Mesenchymal stem cell (in vitro differentiated cells and primary cell): ENCODE measurements at regions not wholly inside any gene's neighbourhood (a gene's known extent, or its start where the extent isn't known, plus 50 kb on each side); places are given as distances from the start of the nearest gene placed in this dataset.

ENCODE experiments used
- DNase-seq: peaks from one replicate; pipeline ENCODE4 v3.0.0-alpha.2; 2013
- H2AFZ ChIP-seq: one replicate; pipeline ENCODE4 v1.6.1; 2013; ENCODE audit warnings: low read depth, mild to moderate bottlenecking, control low read depth, inconsistent platforms, low read length, moderate library complexity
- H2AK5ac ChIP-seq: 2 replicates; pipeline ENCODE4 v1.6.1; 2013; ENCODE audit warnings: low read length, moderate library complexity, mild to moderate bottlenecking, inconsistent platforms; ENCODE audit not compliant: severe bottlenecking
- H2BK120ac ChIP-seq: one replicate; pipeline ENCODE4 v1.6.1; 2013; ENCODE audit warnings: low read depth, mild to moderate bottlenecking, inconsistent platforms, low read length, moderate library complexity
- H2BK12ac ChIP-seq, 2 experiments: one replicate each; pipeline ENCODE4 v1.6.1; 2013; ENCODE audit warnings: inconsistent platforms in 2 of 2, low read length in 2 of 2, mild to moderate bottlenecking in 2 of 2, moderate library complexity in 2 of 2, control low read depth in 1 of 2
- H2BK15ac ChIP-seq: one replicate; pipeline ENCODE4 v1.6.1; 2013; ENCODE audit warnings: mild to moderate bottlenecking, low read depth, inconsistent platforms; ENCODE audit not compliant: poor library complexity, severe bottlenecking
- H2BK5ac ChIP-seq: 2 replicates; pipeline ENCODE4 v1.6.1; 2013; ENCODE audit warnings: low read depth, mild to moderate bottlenecking, low read length, control low read depth, inconsistent platforms; ENCODE audit not compliant: poor library complexity, severe bottlenecking
- H3K14ac ChIP-seq, 2 experiments: one replicate each; pipeline ENCODE4 v1.6.1; 2013; ENCODE audit warnings: inconsistent platforms in 2 of 2, low read length in 2 of 2, control low read depth in 1 of 2, mild to moderate bottlenecking in 1 of 2, moderate library complexity in 1 of 2
- H3K18ac ChIP-seq, 2 experiments: one replicate each; pipeline ENCODE4 v1.6.1; 2013; ENCODE audit warnings: inconsistent platforms in 2 of 2, low read length in 2 of 2, control low read depth in 1 of 2, low read depth in 1 of 2, mild to moderate bottlenecking in 1 of 2
- H3K23ac ChIP-seq, 2 experiments: one replicate each; pipeline ENCODE4 v1.6.1; 2013; ENCODE audit warnings: inconsistent platforms in 2 of 2, low read length in 2 of 2, mild to moderate bottlenecking in 2 of 2, moderate library complexity in 2 of 2, control low read depth in 1 of 2
- H3K27ac ChIP-seq: 2 replicates; pipeline ENCODE4 v1.5.1; 2013; ENCODE audit warnings: mild to moderate bottlenecking, moderate library complexity, low read length, control low read depth, inconsistent platforms; ENCODE audit not compliant: poor library complexity, severe bottlenecking
- H3K27me3 ChIP-seq, 2 experiments: 2 replicates each; pipeline versions ENCODE4 v1.6.1 to v1.7.0; 2013; ENCODE audit warnings: low read length in 2 of 2, mild to moderate bottlenecking in 2 of 2, moderate library complexity in 2 of 2, control low read depth in 1 of 2, inconsistent platforms in 1 of 2; ENCODE audit not compliant: control insufficient read depth in 1 of 2, insufficient read depth in 1 of 2
- H3K36me3 ChIP-seq, 2 experiments: 2 replicates each; pipeline versions ENCODE4 v1.6.1 to v1.7.0; 2013; ENCODE audit warnings: low read length in 2 of 2, control low read depth in 1 of 2, inconsistent platforms in 1 of 2, low read depth in 1 of 2, mild to moderate bottlenecking in 1 of 2; ENCODE audit not compliant: insufficient read depth in 2 of 2, control insufficient read depth in 1 of 2
- H3K4ac ChIP-seq, 2 experiments: one replicate each; pipeline ENCODE4 v1.6.1; 2013; ENCODE audit warnings: inconsistent platforms in 2 of 2, low read length in 2 of 2, mild to moderate bottlenecking in 2 of 2, moderate library complexity in 2 of 2, control low read depth in 1 of 2, low read depth in 1 of 2
- H3K4me1 ChIP-seq: 2 replicates; pipeline ENCODE4 v1.6.1; 2013; ENCODE audit warnings: low read depth, low read length, control low read depth; ENCODE audit not compliant: control insufficient read depth, insufficient read depth
- H3K4me2 ChIP-seq: 2 replicates; pipeline ENCODE4 v1.6.1; 2013; ENCODE audit warnings: low read length, mild to moderate bottlenecking, inconsistent platforms; ENCODE audit not compliant: poor library complexity, severe bottlenecking
- H3K4me3 ChIP-seq, 2 experiments: 2 replicates each; pipeline versions ENCODE4 v1.5.1 to v1.7.0; 2013; ENCODE audit warnings: low read length in 2 of 2, mild to moderate bottlenecking in 2 of 2, control low read depth in 1 of 2, low read depth in 1 of 2; ENCODE audit not compliant: insufficient read depth in 1 of 2
- H3K79me1 ChIP-seq: replicated peaks from 2 replicates; pipeline ENCODE4 v1.6.1; 2013; ENCODE audit warnings: mild to moderate bottlenecking, control low read depth, low read length, inconsistent platforms; ENCODE audit not compliant: poor library complexity, severe bottlenecking
- H3K9ac ChIP-seq: 2 replicates; pipeline ENCODE4 v1.7.0; 2013; ENCODE audit warnings: mild to moderate bottlenecking, low read length, moderate library complexity
- H3K9me3 ChIP-seq: 2 replicates; pipeline ENCODE4 v1.7.0; 2013; ENCODE audit warnings: mild to moderate bottlenecking, low read length; ENCODE audit not compliant: control insufficient read depth
- H4K8ac ChIP-seq: one replicate; pipeline ENCODE4 v1.6.1; 2013; ENCODE audit warnings: inconsistent platforms, mild to moderate bottlenecking, low read length, moderate library complexity
- H4K91ac ChIP-seq: one replicate; pipeline ENCODE4 v1.6.1; 2013; ENCODE audit warnings: mild to moderate bottlenecking, low read length, inconsistent platforms
- WGBS: methylation state at CpG from one replicate; pipeline ENCODE4 v1.1.7; 2013; ENCODE audit warnings: mixed read lengths; 5-methylcytosine and 5-hydroxymethylcytosine counted together

DNA sequence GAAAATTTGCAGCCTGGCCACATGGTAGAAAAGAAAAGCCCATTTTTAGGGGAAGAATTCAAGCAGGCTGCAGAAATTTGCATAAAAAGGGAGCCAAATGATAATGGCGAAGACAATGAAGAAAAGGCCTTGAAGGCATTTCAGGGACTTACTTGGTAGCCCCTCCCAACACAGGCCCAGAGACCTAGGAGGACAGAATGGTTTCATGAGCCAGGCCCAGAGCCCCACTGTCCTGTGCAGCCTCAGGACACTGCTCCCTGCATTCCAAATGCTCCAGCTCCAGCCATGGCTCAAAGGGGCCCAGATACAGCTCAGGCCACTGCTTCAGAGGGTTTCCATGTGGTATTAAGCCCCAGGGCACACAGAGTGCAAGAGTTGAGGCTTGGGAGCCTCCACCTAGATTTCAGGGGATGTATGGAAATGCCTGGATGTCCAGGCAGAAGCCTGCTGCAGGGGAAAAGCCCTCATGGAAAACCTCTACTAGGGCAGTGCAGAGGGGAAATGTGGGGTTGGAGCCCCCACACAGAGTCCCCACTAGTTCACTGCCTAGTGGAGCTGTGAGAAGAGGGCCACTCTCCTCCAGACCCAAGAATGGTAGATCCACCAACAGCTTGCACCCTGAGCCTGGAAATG is 271.7 kb upstream of the KLF3 start:
- no peak overlapping the region for H2AK5ac ChIP-seq

DNA sequence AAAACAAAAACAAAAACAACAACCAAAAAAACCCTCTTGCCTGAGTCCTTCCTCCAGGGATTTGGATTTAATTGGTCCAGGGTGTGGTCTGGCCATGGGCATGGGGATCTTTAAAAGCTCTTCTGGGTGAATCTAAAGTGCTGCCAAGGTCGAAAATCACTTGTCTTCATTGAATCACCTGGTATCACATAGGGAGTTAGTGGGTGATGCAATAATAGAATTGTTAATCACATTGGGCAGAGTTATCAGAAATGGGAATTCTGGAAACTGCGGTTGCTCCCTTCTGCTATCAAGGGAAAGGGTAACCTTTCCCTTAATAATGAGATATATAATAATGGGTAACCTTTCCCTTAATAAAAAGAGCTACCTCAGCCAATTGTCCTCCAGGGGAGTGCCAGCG is 267.9 kb upstream of the KLF3 start:
- Histone ChIP-seq H2AK5ac (no peak overlapping the region), H2BK120ac (no peak overlapping the region), H3K79me1 (no peaks in the 10 kb centered on the region), H3K9ac (no peak overlapping the region), H4K8ac (no peak overlapping the region), H2AFZ (no peak overlapping the region), H3K4me3 (no peak overlapping the region), H3K23ac (no peak overlapping the region), H3K27ac (no peak overlapping the region), H2BK5ac (no peak overlapping the region), H4K91ac (no peak overlapping the region), H3K9me3 (peaks cover 5% of the 10 kb centered on the region), H3K14ac (no peak overlapping the region), H2BK15ac (no peak overlapping the region), H3K4me2 (no peak overlapping the region), H3K18ac (no peak overlapping the region), H2BK12ac (no peak overlapping the region), H3K27me3 (no peaks in the 10 kb centered on the region), H3K4ac (no peak overlapping the region), H3K36me3 (no peaks in the 10 kb centered on the region), H3K4me1 (no peaks in the 10 kb centered on the region)
- no peak for DNase-seq
- WGBS: 83% methylated on average over 2 of the region's 3 CpGs

More for the DNA sequence above, 271.7 kb upstream of the KLF3 start:
- Histone ChIP-seq H3K36me3 (no peaks in the 10 kb centered on the region), H3K23ac (no peak overlapping the region), H3K4me1 (peaks cover 4% of the 10 kb centered on the region), H2BK120ac (no peak overlapping the region), H3K4me3 (no peak overlapping the region), H3K18ac (no peak overlapping the region), H2AFZ (no peak overlapping the region), H3K4ac (no peak overlapping the region), H3K14ac (no peak overlapping the region), H3K9ac (no peak overlapping the region), H2BK15ac (no peak overlapping the region), H3K27me3 (no peaks in the 10 kb centered on the region), H4K8ac (peak overlapping the region; percentile 14), H3K4me2 (no peak overlapping the region), H3K27ac (no peak overlapping the region), H4K91ac (no peak overlapping the region), H3K79me1 (no peaks in the 10 kb centered on the region), H2BK5ac (no peak overlapping the region), H3K9me3 (peaks cover 5% of the 10 kb centered on the region), H2BK12ac (no peak overlapping the region)
- 94% methylated on average over 1 of the region's 1 CpG for WGBS
- DNase-seq: no peak

DNA sequence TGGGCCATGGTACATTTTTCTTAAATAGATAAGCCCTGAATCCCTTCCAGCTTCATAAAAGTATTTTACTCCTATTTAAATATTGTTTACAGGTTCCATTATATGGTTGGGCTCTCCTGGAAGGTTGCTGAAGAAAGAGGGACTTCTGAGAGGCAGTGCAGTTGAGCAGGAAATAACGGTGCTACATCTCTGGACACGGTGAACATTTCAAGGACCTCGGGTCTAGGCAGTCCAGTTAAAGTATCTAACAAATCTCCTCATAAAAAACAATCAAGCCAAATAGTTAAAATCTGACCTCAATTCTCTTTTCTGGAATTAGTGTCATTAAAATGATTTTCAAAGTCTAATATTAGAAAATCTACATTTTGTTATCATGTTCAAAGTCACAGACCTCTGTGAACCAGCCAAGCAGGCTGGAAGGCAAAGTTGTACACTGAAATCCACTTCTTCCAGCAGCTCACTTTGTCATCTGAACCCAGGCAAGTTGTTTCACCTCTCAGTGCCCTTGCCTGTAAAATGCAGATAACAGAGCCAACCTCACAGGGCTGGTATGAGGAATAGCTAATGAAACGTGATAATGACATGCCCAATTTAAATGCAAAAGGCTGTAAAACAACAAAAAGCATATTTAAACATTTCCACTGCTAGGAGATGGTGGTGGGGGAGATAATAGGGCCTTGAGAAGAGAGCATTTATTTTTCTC is 267.0 kb upstream of the KLF3 start:
- no peaks in the 10 kb centered on the region for H3K79me1 ChIP-seq
- no peak overlapping the region for H3K23ac ChIP-seq
- no peak overlapping the region for H3K18ac ChIP-seq
- no peak overlapping the region for H2BK120ac ChIP-seq
- H3K36me3 ChIP-seq: no peaks in the 10 kb centered on the region
- peaks cover 8% of the 10 kb centered on the region for H3K9me3 ChIP-seq
- H3K9ac ChIP-seq: no peak overlapping the region
- H4K91ac ChIP-seq: no peak overlapping the region
- H3K14ac ChIP-seq: no peak overlapping the region
- DNase-seq: no peak
- H2AFZ ChIP-seq: no peak overlapping the region
- no peaks in the 10 kb centered on the region for H3K4me1 ChIP-seq
- H4K8ac ChIP-seq: no peak overlapping the region
- H3K4ac ChIP-seq: no peak overlapping the region
- no peak overlapping the region for H3K27ac ChIP-seq
- no peak overlapping the region for H2BK5ac ChIP-seq
- no peak overlapping the region for H3K4me3 ChIP-seq
- H2BK12ac ChIP-seq: no peak overlapping the region
- WGBS: no CpG with 5 or more reads among the region's 4 CpGs
- no peak overlapping the region for H2BK15ac ChIP-seq
- no peak overlapping the region for H2AK5ac ChIP-seq
- H3K27me3 ChIP-seq: no peaks in the 10 kb centered on the region
- no peak overlapping the region for H3K4me2 ChIP-seq

DNA sequence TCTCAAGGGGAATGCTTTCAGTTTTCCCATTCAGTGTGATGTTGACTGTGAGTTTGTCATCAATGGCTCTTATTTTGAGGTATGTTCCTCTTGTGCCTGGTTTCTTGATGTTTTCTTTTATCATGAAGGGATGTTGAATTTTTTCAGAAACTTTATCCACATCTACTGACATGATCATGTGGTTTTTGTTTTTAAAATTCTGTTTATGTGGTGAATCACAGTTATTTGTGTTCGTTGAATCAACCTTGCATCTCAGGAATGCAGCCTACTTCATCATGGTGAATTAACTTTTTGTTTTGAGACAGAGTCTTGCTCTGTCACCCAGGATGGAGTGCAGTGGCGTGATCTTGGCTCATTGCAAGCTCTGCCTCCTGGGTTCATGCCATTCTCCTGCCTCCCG is 263.1 kb upstream of the KLF3 start:
- H3K23ac ChIP-seq: no peak overlapping the region
- H2AFZ ChIP-seq: no peak overlapping the region
- H2BK15ac ChIP-seq: no peak overlapping the region
- no peak overlapping the region for H4K8ac ChIP-seq
- H3K4me1 ChIP-seq: no peaks in the 10 kb centered on the region
- H3K14ac ChIP-seq: no peak overlapping the region
- H3K79me1 ChIP-seq: no peaks in the 10 kb centered on the region
- no peaks in the 10 kb centered on the region for H3K27me3 ChIP-seq
- no peak overlapping the region for H3K9ac ChIP-seq
- no peak overlapping the region for H3K4me2 ChIP-seq
- no peak overlapping the region for H4K91ac ChIP-seq
- WGBS: 84% methylated on average over 3 of the region's 3 CpGs
- H2AK5ac ChIP-seq: no peak overlapping the region
- no peak overlapping the region for H2BK120ac ChIP-seq
- no peak overlapping the region for H3K18ac ChIP-seq
- H3K4ac ChIP-seq: no peak overlapping the region
- H3K4me3 ChIP-seq: no peak overlapping the region
- H2BK5ac ChIP-seq: no peak overlapping the region
- peaks cover 4% of the 10 kb centered on the region for H3K9me3 ChIP-seq
- no peak overlapping the region for H2BK12ac ChIP-seq
- no peak overlapping the region for H3K27ac ChIP-seq
- no peak for DNase-seq
- no peaks in the 10 kb centered on the region for H3K36me3 ChIP-seq
